Activated naive CD8-positive, alpha-beta T cell treated with anti-CD3 and anti-CD28 coated beads for 36 hours (primary cell): ENCODE measurements at regions not wholly inside any gene's neighbourhood (a gene's known extent, or its start where the extent isn't known, plus 50 kb on each side); places are given as distances from the start of the nearest gene placed in this dataset.
"Not testable (repeated sequence)": the region's sequence is repeated elsewhere in the genome, so short reads cannot be mapped to it uniquely, and the experiment has no call there.

Experiments
- DNase-seq: peaks from one replicate; pipeline ENCODE4 v3.0.0; 2021
- H3K27ac Mint-ChIP-seq: one replicate; pipeline ENCODE4 v1.8.0; 2022; ENCODE audit warnings: mild to moderate bottlenecking, moderate library complexity, mixed read lengths
- H3K27me3 Mint-ChIP-seq: one replicate; pipeline ENCODE4 v1.8.0; 2022; ENCODE audit warnings: mild to moderate bottlenecking, mixed read lengths
- H3K36me3 Mint-ChIP-seq: one replicate; pipeline ENCODE4 v1.8.0; 2021; ENCODE audit warnings: mild to moderate bottlenecking, mixed read lengths
- H3K4me1 Mint-ChIP-seq: one replicate; pipeline ENCODE4 v1.8.0; 2021; ENCODE audit warnings: mixed read lengths
- H3K4me3 Mint-ChIP-seq: one replicate; pipeline ENCODE4 v1.8.0; 2022; ENCODE audit warnings: mild to moderate bottlenecking, moderate library complexity, mixed read lengths
- H3K9me3 Mint-ChIP-seq: one replicate; pipeline ENCODE4 v1.8.0; 2022; ENCODE audit warnings: mixed read lengths

DNA sequence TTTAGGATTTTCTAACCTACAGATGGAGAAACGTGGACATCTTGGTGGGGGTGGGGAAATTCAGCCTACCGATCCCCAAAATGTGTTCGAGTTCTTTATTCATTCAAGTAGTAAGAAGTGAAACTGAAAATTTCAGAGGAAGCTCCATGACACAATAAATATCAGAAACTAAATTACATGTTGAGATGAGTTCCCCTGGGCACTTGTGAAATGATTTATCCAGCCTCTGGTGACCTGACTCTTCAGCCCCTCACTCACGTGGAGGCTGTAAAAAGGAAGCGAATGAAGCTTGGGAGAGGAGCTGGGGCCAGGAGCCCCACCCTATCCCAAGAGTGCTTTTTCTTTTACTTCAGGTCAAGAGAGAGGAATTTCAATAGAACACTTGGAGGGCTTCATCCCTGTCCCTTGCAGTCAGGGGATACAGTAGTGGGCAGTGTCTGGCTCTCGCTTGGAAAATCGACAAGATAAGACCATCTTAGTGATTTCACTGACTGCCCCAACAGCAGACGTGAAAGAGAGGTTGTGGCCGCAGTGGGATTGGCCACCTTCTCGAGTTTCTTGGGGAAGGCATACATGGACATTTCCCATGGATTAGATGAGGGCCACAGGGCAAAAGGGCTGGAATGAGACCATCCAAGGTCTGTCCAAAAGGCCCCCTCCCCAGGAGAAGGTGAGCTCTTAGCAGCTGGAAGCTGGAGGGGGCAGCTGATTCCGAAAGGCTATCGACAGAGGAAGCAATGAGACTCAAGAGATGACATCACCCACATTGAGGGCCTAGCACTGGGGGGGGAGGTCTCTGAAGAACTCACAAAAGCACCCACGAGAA is 76.8 kb upstream of the SH3PXD2B start:
- H3K9me3 Mint-ChIP-seq: no peaks in the 10 kb centered on the region
- no peak overlapping the region for H3K4me3 Mint-ChIP-seq
- no peaks in the 10 kb centered on the region for H3K36me3 Mint-ChIP-seq
- no peak overlapping the region for H3K27ac Mint-ChIP-seq
- peaks cover 15% of the 10 kb centered on the region for H3K27me3 Mint-ChIP-seq
- no peak for DNase-seq
- peaks cover 4% of the 10 kb centered on the region for H3K4me1 Mint-ChIP-seq

DNA sequence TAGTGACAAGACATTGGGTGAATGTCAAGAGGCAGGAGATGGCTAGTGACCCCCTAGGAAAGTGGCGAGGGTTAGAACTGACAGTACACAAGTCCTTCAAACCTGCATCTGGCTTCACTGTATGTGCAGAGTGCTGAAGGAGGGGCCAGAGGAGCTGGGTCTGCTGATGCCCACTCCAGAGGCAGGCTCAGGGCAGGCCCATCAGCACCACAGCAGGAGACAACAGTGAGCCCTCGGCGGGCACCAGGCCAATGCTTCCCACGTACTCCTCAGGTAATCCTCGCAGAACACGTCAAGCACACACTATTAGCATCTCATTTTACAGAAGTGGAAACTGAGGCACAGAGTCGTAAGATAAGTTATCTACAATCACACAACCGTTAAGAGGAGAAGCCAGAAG is 76.1 kb upstream of the SH3PXD2B start:
- H3K4me3 Mint-ChIP-seq: no peak overlapping the region
- H3K27ac Mint-ChIP-seq: no peak overlapping the region
- H3K9me3 Mint-ChIP-seq: no peaks in the 10 kb centered on the region
- peaks cover 4% of the 10 kb centered on the region for H3K4me1 Mint-ChIP-seq
- peaks cover 15% of the 10 kb centered on the region for H3K27me3 Mint-ChIP-seq
- no peak for DNase-seq
- no peaks in the 10 kb centered on the region for H3K36me3 Mint-ChIP-seq

- DNase-seq: no peak
- Mint-ChIP-seq H3K4me3 (no peak overlapping the region), H3K36me3 (no peaks in the 10 kb centered on the region), H3K4me1 (peaks cover 4% of the 10 kb centered on the region), H3K27me3 (peaks cover 15% of the 10 kb centered on the region), H3K9me3 (no peaks in the 10 kb centered on the region), H3K27ac (no peak overlapping the region)
Observed at GRCh38 chr5:172529896-172530295, 75.6 kb upstream of the SH3PXD2B start.

- Mint-ChIP-seq H3K27ac (no peak overlapping the region), H3K4me3 (no peak overlapping the region), H3K27me3 (peaks cover 15% of the 10 kb centered on the region), H3K36me3 (no peaks in the 10 kb centered on the region), H3K4me1 (peaks cover 3% of the 10 kb centered on the region), H3K9me3 (no peaks in the 10 kb centered on the region)
- DNase-seq: no peak
Observed at GRCh38 chr5:172528440-172528839, 74.1 kb upstream of the SH3PXD2B start.

DNA sequence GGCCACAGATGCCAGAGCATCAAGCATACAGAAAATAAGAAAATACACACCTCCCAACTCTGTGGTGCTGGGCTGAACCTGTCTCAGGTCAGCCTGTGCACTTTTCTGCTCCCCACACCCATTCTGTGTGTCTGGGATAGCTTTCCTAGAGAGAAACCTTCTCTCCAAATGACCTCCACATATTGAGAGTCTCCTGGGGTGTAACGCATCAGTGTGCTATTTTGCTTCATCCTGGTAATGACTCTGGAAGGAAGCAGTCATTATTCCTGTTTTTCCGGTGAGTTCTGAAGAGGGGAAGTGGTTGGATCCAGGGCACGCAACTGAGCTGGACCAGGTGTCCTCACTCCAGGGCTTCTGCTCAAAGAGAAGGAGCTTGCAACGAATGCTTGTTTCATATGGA is 73.2 kb upstream of the SH3PXD2B start:
- Mint-ChIP-seq H3K27ac (no peak overlapping the region), H3K36me3 (no peaks in the 10 kb centered on the region), H3K27me3 (peaks cover 11% of the 10 kb centered on the region), H3K9me3 (peaks cover 2% of the 10 kb centered on the region), H3K4me1 (no peaks in the 10 kb centered on the region), H3K4me3 (no peak overlapping the region)
- no peak for DNase-seq

GRCh38 chr5:172525996-172526360 is 71.7 kb upstream of the SH3PXD2B start:
- no peak overlapping the region for H3K4me3 Mint-ChIP-seq
- no peak for DNase-seq
- peaks cover 11% of the 10 kb centered on the region for H3K27me3 Mint-ChIP-seq
- H3K9me3 Mint-ChIP-seq: peaks cover 7% of the 10 kb centered on the region
- no peak overlapping the region for H3K27ac Mint-ChIP-seq
- H3K4me1 Mint-ChIP-seq: no peaks in the 10 kb centered on the region
- no peaks in the 10 kb centered on the region for H3K36me3 Mint-ChIP-seq

GRCh38 chr5:172525307-172525995 is 71.1 kb upstream of the SH3PXD2B start:
- Mint-ChIP-seq H3K4me3 (no peak overlapping the region), H3K27ac (no peak overlapping the region), H3K27me3 (peaks cover 10% of the 10 kb centered on the region), H3K4me1 (no peaks in the 10 kb centered on the region), H3K9me3 (peaks cover 9% of the 10 kb centered on the region), H3K36me3 (no peaks in the 10 kb centered on the region)
- no peak for DNase-seq

DNA sequence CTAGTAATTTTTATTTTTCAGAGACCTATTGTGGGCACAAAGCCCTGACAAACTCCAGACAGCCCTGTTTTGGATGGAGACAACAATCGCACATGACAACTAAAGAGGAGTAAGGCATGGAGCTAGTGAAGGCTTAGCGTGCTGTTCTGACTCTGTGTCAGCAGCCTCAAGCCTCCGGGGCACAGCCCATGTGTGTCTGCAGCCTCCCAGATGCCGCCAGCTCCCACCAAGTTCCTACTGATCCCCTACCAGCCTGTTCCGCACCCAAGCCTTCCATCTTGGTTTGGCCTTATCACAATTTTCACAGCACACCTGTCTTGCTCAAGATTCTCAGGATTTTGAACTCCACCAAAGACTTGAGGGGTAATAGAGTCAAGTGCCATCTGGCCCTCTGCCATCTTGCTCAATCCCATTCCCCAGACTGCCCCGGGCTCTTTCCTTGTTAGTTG is 70.3 kb upstream of the SH3PXD2B start:
- Mint-ChIP-seq H3K9me3 (peaks cover 12% of the 10 kb centered on the region), H3K4me3 (no peak overlapping the region), H3K4me1 (no peaks in the 10 kb centered on the region), H3K27ac (no peak overlapping the region), H3K36me3 (no peaks in the 10 kb centered on the region), H3K27me3 (peaks cover 6% of the 10 kb centered on the region)
- DNase-seq: no peak

- H3K9me3 Mint-ChIP-seq: peaks cover 12% of the 10 kb centered on the region
- H3K27me3 Mint-ChIP-seq: peaks cover 3% of the 10 kb centered on the region
- no peaks in the 10 kb centered on the region for H3K36me3 Mint-ChIP-seq
- H3K4me1 Mint-ChIP-seq: no peaks in the 10 kb centered on the region
- H3K4me3 Mint-ChIP-seq: no peak overlapping the region
- no peak for DNase-seq
- H3K27ac Mint-ChIP-seq: no peak overlapping the region
Observed at GRCh38 chr5:172523146-172523745, 68.9 kb upstream of the SH3PXD2B start.

DNA sequence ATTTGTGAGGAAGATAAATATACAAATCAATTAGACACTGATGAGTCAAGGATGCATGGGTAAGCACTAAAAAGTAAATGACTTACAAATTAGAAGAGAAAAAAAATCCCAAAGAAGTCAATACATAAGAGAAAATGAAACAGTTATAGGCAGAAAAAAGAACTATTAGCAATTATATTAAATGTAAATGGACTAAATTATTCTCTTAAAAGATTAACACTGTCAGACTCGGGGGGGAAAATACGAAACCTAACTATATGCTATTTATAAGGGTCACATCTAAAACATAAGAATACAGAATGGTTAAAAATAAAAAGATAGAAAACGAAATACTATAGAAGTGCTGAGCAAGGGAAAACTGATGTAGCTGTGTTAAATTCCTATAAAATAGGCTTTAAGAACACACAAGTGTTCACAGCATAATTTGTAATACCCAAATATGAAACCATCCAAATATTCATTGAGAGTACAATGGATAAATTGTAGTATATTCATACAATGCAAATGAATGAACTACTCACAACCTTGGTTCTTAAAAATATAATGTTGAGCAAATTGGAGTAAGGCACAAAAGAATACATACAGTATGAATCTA is 67.1 kb upstream of the SH3PXD2B start:
- peaks cover 5% of the 10 kb centered on the region for H3K27me3 Mint-ChIP-seq
- H3K27ac Mint-ChIP-seq: no peak overlapping the region
- H3K4me3 Mint-ChIP-seq: no peak overlapping the region
- peaks cover 12% of the 10 kb centered on the region for H3K9me3 Mint-ChIP-seq
- H3K4me1 Mint-ChIP-seq: no peaks in the 10 kb centered on the region
- no peak for DNase-seq
- no peaks in the 10 kb centered on the region for H3K36me3 Mint-ChIP-seq

DNA sequence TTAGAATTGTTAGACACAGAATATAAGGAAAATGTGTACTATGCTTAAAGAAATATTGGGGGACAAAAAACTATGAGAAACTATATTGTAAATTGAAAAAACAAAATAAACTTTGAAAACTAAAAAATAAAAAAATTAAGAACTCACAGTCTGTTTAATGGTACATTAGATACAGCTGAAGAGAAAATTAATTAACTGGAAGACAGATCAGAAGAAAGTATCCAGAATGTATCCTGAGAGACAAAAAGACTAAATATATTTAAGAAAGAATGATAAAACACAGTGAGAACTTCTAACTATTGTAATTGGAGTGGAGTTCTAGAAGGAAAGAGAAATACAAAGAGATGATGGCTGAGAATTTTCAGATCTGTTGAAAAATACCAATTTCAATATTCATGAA is 57.6 kb upstream of the SH3PXD2B start:
- Mint-ChIP-seq H3K27me3 (peaks cover 59% of the 10 kb centered on the region), H3K4me3 (no peak overlapping the region), H3K4me1 (no peaks in the 10 kb centered on the region), H3K27ac (no peak overlapping the region), H3K9me3 (peaks cover 6% of the 10 kb centered on the region), H3K36me3 (no peaks in the 10 kb centered on the region)
- DNase-seq: no peak

GRCh38 chr5:172509405-172509781 is 55.1 kb upstream of the SH3PXD2B start:
- no peak for DNase-seq
- Mint-ChIP-seq H3K4me3 (no peak overlapping the region), H3K27me3 (peaks cover 44% of the 10 kb centered on the region), H3K4me1 (no peaks in the 10 kb centered on the region), H3K9me3 (peaks cover 6% of the 10 kb centered on the region), H3K36me3 (no peaks in the 10 kb centered on the region), H3K27ac (no peak overlapping the region)

DNA sequence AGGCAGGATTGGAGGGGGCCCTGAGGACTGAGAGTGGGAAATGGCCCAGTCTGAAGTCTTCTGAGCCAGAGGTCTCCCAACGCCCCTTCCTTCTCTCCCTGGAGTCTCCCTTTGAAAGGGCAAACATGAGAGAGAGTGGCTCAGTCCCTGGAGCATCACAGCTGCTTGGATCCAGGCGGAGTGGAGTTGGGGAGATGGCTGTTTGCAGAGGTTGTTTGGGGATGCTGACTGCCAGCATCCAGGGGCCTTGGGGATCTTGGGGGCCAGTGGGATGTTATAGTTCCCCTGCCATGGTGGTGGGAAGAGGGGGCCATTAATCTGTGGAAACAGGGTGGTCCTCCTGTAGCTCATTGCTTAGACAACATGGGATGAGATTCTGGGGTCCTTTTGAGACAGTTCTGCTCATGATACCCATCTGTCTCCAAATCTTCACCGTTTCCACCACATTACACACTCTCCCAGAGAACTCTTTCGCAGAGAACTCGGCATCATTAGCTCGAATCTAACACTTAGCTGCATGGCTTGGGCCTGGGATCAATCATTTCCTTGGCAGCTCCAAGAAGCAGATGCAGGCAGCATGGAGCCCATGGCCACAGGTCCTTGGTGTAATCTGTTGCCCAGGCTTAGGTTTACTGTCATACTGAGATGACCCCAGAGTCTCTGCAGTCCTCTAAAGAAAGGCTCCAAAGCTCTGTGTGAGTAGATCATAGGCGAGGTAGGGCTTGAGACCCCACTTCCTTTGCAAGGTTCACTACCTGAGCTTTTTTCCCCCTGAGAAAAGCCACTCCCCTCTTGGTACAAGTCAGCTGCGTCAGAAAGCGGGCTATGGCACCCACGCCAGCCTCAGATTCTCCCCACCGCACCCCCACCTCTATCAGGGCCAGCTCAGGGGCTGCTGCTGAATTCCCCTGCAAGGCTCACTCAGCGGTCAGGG is 54.4 kb upstream of the SH3PXD2B start:
- no peaks in the 10 kb centered on the region for H3K36me3 Mint-ChIP-seq
- no peaks in the 10 kb centered on the region for H3K4me1 Mint-ChIP-seq
- H3K9me3 Mint-ChIP-seq: peaks cover 6% of the 10 kb centered on the region
- H3K27ac Mint-ChIP-seq: no peak overlapping the region
- no peak overlapping the region for H3K4me3 Mint-ChIP-seq
- no peak for DNase-seq
- peaks cover 37% of the 10 kb centered on the region for H3K27me3 Mint-ChIP-seq

DNA sequence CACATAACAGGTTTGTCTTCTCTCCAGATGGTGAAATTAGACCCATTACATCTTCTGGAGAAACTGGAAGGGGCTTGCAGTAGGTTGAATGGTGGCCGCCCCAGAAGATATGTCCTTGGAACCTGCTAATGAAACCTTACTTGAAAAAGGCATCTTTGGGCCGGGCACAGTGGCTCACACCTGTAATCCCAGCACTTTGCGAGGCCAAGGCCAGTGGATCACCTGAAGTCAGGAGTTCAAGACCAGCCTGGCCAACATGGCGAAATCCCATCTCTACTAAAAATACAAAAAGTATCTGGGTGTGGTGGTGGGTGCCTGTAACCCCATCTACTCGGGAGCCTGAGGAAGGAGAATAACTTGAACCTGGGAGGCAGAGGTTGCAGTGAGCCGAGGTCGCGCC is 53.2 kb upstream of the SH3PXD2B start:
- peaks cover 25% of the 10 kb centered on the region for H3K27me3 Mint-ChIP-seq
- not testable (repeated sequence) for H3K4me1 Mint-ChIP-seq, H3K4me3 Mint-ChIP-seq, DNase-seq, H3K9me3 Mint-ChIP-seq, H3K36me3 Mint-ChIP-seq, H3K27ac Mint-ChIP-seq
